HEK293 (cell line): ENCODE measurements at regions not wholly inside any gene's neighbourhood (a gene's known extent, or its start where the extent isn't known, plus 50 kb on each side); places are given as distances from the start of the nearest gene placed in this dataset.

Experiments used
- CTCF ChIA-PET: fragments of 350-600 bp; formaldehyde crosslinking; extraction: SDS; loops from one replicate; lab custom pipeline; 2021; ENCODE audit warnings: antibody characterized with exemption; lab: Yijun Ruan, JAX
- POLR2A ChIA-PET: fragments of 300-600 bp; formaldehyde crosslinking; extraction: SDS; loops from one replicate; lab custom pipeline; 2020; ENCODE audit warnings: antibody characterized with exemption, inconsistent platforms; lab: Yijun Ruan, JAX
- H3K27ac ChIP-seq: fragments of 200-500 bp; sonication (Bioruptor generic); 2 replicates; pipeline ENCODE4 v1.5.1; 2014; ENCODE audit warnings: low read depth, low read length, control low read depth, inconsistent platforms; ENCODE audit errors: extremely low read depth
- H3K36me3 ChIP-seq, 2 experiments: fragments of 200-500 bp in 1 of 2; sonication (Bioruptor generic) in 1 of 2; 1 replicate in 1 of 2; 2 replicates in 1 of 2; pipeline ENCODE4 v1.5.1; 2014 to 2017; ENCODE audit warnings: inconsistent platforms in 2 of 2, low read length in 2 of 2; ENCODE audit not compliant: control insufficient read depth in 2 of 2, insufficient read depth in 1 of 2
- H3K4me1 ChIP-seq: fragments of 200-500 bp; sonication (Bioruptor generic); 2 replicates; pipeline ENCODE4 v1.5.1; 2014; ENCODE audit warnings: mild to moderate bottlenecking, low read length, inconsistent platforms; ENCODE audit not compliant: control insufficient read depth, insufficient read depth
- H3K4me3 ChIP-seq: 2 replicates; pipeline ENCODE4 v1.5.1; 2011; ENCODE audit warnings: low read depth, mild to moderate bottlenecking, control low read depth, low read length, moderate library complexity
- H3K9me3 ChIP-seq: fragments of 200-500 bp; sonication (Bioruptor generic); 2 replicates; pipeline ENCODE4 v1.5.1; 2014; ENCODE audit warnings: low read depth, low read length, inconsistent platforms; ENCODE audit not compliant: control insufficient read depth, insufficient read depth
- BCL11B ChIP-seq: fragments of 450-650 bp; formaldehyde crosslinking; IDR thresholded peaks from 2 replicates; pipeline ENCODE4 v1.5.1; 2016; ENCODE audit warnings: low read depth, missing biosample characterization, missing genetic modification characterization
- FEZF1 ChIP-seq: fragments of 450-650 bp; formaldehyde crosslinking; IDR thresholded peaks from 2 replicates; pipeline ENCODE4 v1.5.1; 2016; ENCODE audit warnings: missing biosample characterization, missing genetic modification characterization
- GLIS1 ChIP-seq: fragments of 450-650 bp; formaldehyde crosslinking; IDR thresholded peaks from 2 replicates; pipeline ENCODE4 v1.5.1; 2016; ENCODE audit warnings: missing biosample characterization, missing genetic modification characterization
- HOXC10 ChIP-seq: sonication (generic); formaldehyde crosslinking; IDR thresholded peaks from 2 replicates; pipeline ENCODE4 v1.8.1; 2023; ENCODE audit warnings: mild to moderate bottlenecking, missing genetic modification reagents
- HOXD13 ChIP-seq: sonication (generic); formaldehyde crosslinking; IDR thresholded peaks from 2 replicates; pipeline ENCODE4 v1.8.0; 2022; ENCODE audit warnings: missing genetic modification reagents, borderline replicate concordance
- KLF9 ChIP-seq: fragments of 450-650 bp; formaldehyde crosslinking; IDR thresholded peaks from 2 replicates; pipeline ENCODE4 v1.5.1; 2016; ENCODE audit warnings: missing biosample characterization, missing genetic modification characterization, low read depth
- MEIS1 ChIP-seq: sonication (generic); formaldehyde crosslinking; IDR thresholded peaks from 2 replicates; pipeline ENCODE4 v1.8.1; 2022; ENCODE audit warnings: missing genetic modification reagents, mild to moderate bottlenecking, borderline replicate concordance
- REPIN1 ChIP-seq: fragments of 450-650 bp; formaldehyde crosslinking; IDR thresholded peaks from 2 replicates; pipeline ENCODE4 v1.5.1; 2017; ENCODE audit warnings: missing biosample characterization, missing genetic modification characterization, low read depth
- SALL2 ChIP-seq: fragments of 450-650 bp; formaldehyde crosslinking; IDR thresholded peaks from 2 replicates; pipeline ENCODE4 v1.5.0; 2017; ENCODE audit warnings: missing biosample characterization, mild to moderate bottlenecking, missing genetic modification characterization, borderline replicate concordance
- SP3 ChIP-seq: fragments of 450-650 bp; formaldehyde crosslinking; IDR thresholded peaks from 2 replicates; pipeline ENCODE4 v1.5.1; 2016; ENCODE audit warnings: missing biosample characterization, missing genetic modification characterization
- ZNF48 ChIP-seq: fragments of 450-650 bp; formaldehyde crosslinking; IDR thresholded peaks from 2 replicates; pipeline ENCODE4 v1.5.1; 2016; ENCODE audit warnings: missing biosample characterization, missing genetic modification characterization
- ZNF555 ChIP-seq: fragments of 450-650 bp; formaldehyde crosslinking; conservative IDR thresholded peaks from 2 replicates; pipeline ENCODE4 v1.5.1; 2017; ENCODE audit warnings: missing biosample characterization, mild to moderate bottlenecking, missing genetic modification characterization, inconsistent platforms
- ZNF677 ChIP-seq: fragments of 450-650 bp; IDR thresholded peaks from 2 replicates; pipeline ENCODE4 v1.5.0; 2018; ENCODE audit warnings: missing biosample characterization, mild to moderate bottlenecking, missing genetic modification characterization, moderate library complexity
- ZNF843 ChIP-seq: fragments of 450-650 bp; formaldehyde crosslinking; IDR thresholded peaks from 2 replicates; pipeline ENCODE4 v1.5.1; 2016; ENCODE audit warnings: missing biosample characterization, missing genetic modification characterization
- TF ChIP-seq, protein P1 (sequence below): fragments of 450-650 bp; IDR thresholded peaks from 2 replicates; pipeline ENCODE4 v1.5.1; 2018; ENCODE audit warnings: missing biosample characterization, missing genetic modification characterization
- TF ChIP-seq, protein P2 (sequence below): fragments of 450-650 bp; formaldehyde crosslinking; IDR thresholded peaks from 2 replicates; pipeline ENCODE4; 2016; ENCODE audit warnings: missing biosample characterization, missing genetic modification characterization
- TF ChIP-seq, protein P3 (sequence below): fragments of 450-650 bp; formaldehyde crosslinking; IDR thresholded peaks from 2 replicates; pipeline ENCODE4 v1.5.1; 2016; ENCODE audit warnings: missing biosample characterization, missing genetic modification characterization
- TF ChIP-seq, protein P4 (sequence below): fragments of 450-650 bp; formaldehyde crosslinking; IDR thresholded peaks from 2 replicates; pipeline ENCODE4 v1.5.1; 2017; ENCODE audit warnings: missing biosample characterization, missing genetic modification characterization

DNA sequence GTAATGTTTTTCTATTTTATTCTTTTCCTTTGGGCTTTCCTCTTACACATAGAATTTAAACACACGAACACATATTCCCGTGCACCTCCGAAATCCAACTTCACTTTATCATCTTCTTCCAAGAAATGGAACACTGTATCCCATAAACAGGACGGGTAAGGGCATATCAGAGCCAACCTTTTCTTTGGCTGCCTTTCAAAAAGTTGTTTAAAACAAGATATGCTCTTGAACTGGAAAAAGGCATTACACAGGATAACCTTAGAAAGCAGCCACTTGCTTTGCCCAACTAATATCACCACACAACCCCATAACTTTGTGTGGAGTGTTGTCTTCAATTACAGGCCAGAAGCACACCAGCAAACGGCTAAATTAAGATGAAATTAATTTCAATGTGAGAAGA lies 65.3 kb upstream of the CDKN3 start:
- Histone ChIP-seq H3K36me3 (no peaks in the 10 kb centered on the region), H3K27ac (no peak overlapping the region), H3K9me3 (no peaks in the 10 kb centered on the region), H3K4me1 (peaks cover 6% of the 10 kb centered on the region)
- TF ChIP-seq, protein P1, sequence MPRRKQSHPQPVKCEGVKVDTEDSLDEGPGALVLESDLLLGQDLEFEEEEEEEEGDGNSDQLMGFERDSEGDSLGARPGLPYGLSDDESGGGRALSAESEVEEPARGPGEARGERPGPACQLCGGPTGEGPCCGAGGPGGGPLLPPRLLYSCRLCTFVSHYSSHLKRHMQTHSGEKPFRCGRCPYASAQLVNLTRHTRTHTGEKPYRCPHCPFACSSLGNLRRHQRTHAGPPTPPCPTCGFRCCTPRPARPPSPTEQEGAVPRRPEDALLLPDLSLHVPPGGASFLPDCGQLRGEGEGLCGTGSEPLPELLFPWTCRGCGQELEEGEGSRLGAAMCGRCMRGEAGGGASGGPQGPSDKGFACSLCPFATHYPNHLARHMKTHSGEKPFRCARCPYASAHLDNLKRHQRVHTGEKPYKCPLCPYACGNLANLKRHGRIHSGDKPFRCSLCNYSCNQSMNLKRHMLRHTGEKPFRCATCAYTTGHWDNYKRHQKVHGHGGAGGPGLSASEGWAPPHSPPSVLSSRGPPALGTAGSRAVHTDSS: no peak
- TF ChIP-seq FEZF1 (no peak), SP3 (no peak), REPIN1 (tag by site-specific recombination) (no peak), ZNF677 (tag by site-specific recombination) (no peak), KLF9 (tag by site-specific recombination) (no peak), ZNF555 (tag by site-specific recombination) (no peak), HOXD13 (CRISPR knock-in tag) (no peak), GLIS1 (no peak), SALL2 (tag by site-specific recombination) (no peak)
- TF ChIP-seq, all 188 proteins: peak for 0
- ChIA-PET CTCF (interaction anchor here (0.6 to 0.8 kb wide), 3 partner anchors 107 to 1028 kb away, joined by 3 read pairs; no protein-coding TSS in a partner anchor), POLR2A (no interaction called here)
- no peak overlapping the region for H3K4me3 ChIP-seq

DNA sequence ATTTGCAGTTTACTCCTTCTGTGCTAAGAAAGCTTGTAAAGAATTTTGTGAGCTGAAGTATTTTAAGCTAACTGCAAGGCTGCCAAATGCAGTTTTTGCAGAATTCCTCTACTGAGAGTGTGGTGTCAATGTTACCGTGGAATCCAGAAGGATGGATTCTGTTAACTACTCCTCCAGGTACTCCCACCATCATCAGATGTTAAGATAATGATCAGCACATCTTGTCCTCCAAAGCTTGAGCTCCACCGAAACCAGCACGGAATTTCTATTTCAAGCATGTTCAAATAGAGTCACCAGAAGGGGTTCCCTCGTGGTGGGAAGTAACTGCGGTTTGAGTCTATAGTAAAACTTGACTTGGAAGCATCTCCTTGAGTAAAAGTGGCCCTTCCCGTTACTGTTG lies 64.3 kb upstream of the CDKN3 start:
- Histone ChIP-seq H3K4me3 (no peak overlapping the region), H3K9me3 (no peaks in the 10 kb centered on the region), H3K4me1 (peaks cover 6% of the 10 kb centered on the region), H3K27ac (no peak overlapping the region), H3K36me3 (no peaks in the 10 kb centered on the region)
- POLR2A ChIA-PET: no interaction called here
- CTCF ChIA-PET: interaction anchor here (1.5 to 1.9 kb wide), 2 partner anchors 403 to 901 kb away, joined by 3 to 7 read pairs; no protein-coding TSS in a partner anchor
- TF ChIP-seq, protein P2, sequence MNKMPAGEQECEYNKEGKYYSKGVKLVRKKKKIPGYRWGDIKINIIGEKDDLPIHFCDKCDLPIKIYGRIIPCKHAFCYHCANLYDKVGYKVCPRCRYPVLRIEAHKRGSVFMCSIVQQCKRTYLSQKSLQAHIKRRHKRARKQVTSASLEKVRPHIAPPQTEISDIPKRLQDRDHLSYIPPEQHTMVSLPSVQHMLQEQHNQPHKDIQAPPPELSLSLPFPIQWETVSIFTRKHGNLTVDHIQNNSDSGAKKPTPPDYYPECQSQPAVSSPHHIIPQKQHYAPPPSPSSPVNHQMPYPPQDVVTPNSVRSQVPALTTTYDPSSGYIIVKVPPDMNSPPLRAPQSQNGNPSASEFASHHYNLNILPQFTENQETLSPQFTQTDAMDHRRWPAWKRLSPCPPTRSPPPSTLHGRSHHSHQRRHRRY (tag by site-specific recombination): no peak
- TF ChIP-seq, protein P3, sequence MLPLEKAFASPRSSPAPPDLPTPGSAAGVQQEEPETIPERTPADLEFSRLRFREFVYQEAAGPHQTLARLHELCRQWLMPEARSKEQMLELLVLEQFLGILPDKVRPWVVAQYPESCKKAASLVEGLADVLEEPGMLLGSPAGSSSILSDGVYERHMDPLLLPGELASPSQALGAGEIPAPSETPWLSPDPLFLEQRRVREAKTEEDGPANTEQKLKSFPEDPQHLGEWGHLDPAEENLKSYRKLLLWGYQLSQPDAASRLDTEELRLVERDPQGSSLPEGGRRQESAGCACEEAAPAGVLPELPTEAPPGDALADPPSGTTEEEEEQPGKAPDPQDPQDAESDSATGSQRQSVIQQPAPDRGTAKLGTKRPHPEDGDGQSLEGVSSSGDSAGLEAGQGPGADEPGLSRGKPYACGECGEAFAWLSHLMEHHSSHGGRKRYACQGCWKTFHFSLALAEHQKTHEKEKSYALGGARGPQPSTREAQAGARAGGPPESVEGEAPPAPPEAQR (tag by site-specific recombination): no peak
- no peak for TF ChIP-seq HOXC10 (CRISPR knock-in tag)

DNA sequence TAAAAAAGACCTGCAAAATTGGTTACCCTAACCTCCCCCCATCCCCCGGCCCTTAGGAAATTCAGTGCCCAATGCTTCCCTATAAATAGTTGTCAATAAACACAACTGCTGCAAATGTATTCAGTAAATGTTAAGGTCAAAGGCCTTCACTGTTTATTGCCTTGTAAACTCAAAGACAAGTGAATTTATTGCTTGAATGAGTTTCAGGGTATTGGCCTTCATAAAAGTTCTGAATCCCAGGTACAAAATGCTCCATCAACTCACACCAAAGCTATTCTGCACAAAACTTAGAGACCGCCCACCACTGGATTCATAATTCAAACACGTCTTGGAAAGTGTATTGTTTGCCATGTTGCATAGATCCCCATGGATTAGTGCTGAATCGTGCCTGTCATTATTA lies 63.3 kb upstream of the CDKN3 start:
- Histone ChIP-seq H3K4me1 (peaks cover 6% of the 10 kb centered on the region), H3K4me3 (no peak overlapping the region), H3K9me3 (no peaks in the 10 kb centered on the region), H3K36me3 (no peaks in the 10 kb centered on the region), H3K27ac (no peak overlapping the region)
- ChIA-PET POLR2A (no interaction called here), CTCF (interaction anchor here (0.7 to 1.9 kb wide), 6 partner anchors 11 to 1116 kb away, joined by 3 to 7 read pairs (median 3); no protein-coding TSS in a partner anchor)
- TF ChIP-seq ZNF48 (tag by site-specific recombination) (no peak), ZNF843 (peak; percentile 63), BCL11B (no peak), MEIS1 (no peak), HOXD13 (CRISPR knock-in tag) (0 out of 2 replicates have a peak, but pooled peaks have one; percentile 31), FEZF1 (peak; percentile 25; the same call in 1 of the 2 replicates)
- TF ChIP-seq, protein P4, sequence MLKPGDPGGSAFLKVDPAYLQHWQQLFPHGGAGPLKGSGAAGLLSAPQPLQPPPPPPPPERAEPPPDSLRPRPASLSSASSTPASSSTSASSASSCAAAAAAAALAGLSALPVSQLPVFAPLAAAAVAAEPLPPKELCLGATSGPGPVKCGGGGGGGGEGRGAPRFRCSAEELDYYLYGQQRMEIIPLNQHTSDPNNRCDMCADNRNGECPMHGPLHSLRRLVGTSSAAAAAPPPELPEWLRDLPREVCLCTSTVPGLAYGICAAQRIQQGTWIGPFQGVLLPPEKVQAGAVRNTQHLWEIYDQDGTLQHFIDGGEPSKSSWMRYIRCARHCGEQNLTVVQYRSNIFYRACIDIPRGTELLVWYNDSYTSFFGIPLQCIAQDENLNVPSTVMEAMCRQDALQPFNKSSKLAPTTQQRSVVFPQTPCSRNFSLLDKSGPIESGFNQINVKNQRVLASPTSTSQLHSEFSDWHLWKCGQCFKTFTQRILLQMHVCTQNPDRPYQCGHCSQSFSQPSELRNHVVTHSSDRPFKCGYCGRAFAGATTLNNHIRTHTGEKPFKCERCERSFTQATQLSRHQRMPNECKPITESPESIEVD (tag by site-specific recombination): peak; percentile 44; the same call in 1 of the 2 replicates
